ENCODE measurements at regions not wholly inside any gene's neighbourhood (a gene's known extent, or its start where the extent isn't known, plus 50 kb on each side); places are given as distances from the start of the nearest gene placed in this dataset.

DNA sequence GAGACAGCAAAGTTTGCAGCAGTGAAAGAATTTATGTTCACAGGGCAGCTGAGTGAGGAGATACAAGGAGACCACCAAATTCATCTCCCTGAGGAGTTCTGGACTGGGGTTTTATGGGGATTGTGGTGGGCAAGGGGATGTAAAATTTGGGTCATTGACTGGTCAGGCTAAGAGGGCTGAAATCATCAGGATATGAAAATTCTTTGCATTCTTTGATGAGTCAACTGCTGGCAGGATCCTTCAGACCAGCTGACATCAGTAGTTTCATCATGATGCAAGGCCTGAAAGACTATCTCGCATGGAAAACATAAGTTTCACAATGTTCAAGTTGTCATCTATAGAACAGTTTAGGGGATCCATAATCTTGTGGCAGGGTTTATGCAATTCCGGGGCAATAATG lies 869.5 kb upstream of the PCDH9 start:
- SMC1A ChIA-PET (ENCODE audit: uncharacterized antibody, unreplicated experiment), result no interaction called here
- RAD21 ChIA-PET (ENCODE audit: unreplicated experiment), result no interaction called here
- no peak for ATAC-seq
- DNase-seq (ENCODE audit: low read depth, low spot score), result no peak
- Histone ChIP-seq H3K36me3 (ENCODE audit: control insufficient read depth in 2 of 2, insufficient read depth in 2 of 2, low read length in 1 of 2) (no peaks in the 10 kb centered on the region), H3K4me3 (no peak overlapping the region), H2AFZ (ENCODE audit: control insufficient read depth, low read depth, low read length) (no peak overlapping the region), H4K20me1 (ENCODE audit: control insufficient read depth, insufficient read depth) (no peaks in the 10 kb centered on the region), H3K79me2 (ENCODE audit: control insufficient read depth, insufficient read depth, low read length) (no peaks in the 10 kb centered on the region), H3K4me2 (ENCODE audit: control insufficient read depth, insufficient read depth) (no peak overlapping the region), H3K4me1 (ENCODE audit: control insufficient read depth, insufficient read depth, low read length) (no peaks in the 10 kb centered on the region), H3K9me3 (replicated peaks; ENCODE audit: control insufficient read depth, insufficient read depth, low read length) (no peaks in the 10 kb centered on the region), H3K9ac (ENCODE audit: control insufficient read depth, insufficient read depth, low read length) (no peak overlapping the region), H3K27me3 (replicated peaks in 1 of 2; ENCODE audit: control insufficient read depth in 2 of 2, insufficient read depth in 2 of 2, low read length in 1 of 2) (no peaks in the 10 kb centered on the region), H3K27ac (ENCODE audit: control insufficient read depth, insufficient read depth) (no peak overlapping the region)
- TF ChIP-seq FOS (IDR thresholded peaks at IDR 0.05; ENCODE audit: borderline replicate concordance, extremely low read depth, insufficient read length) (no peak), CBX5 (IDR thresholded peaks at IDR 0.05; ENCODE audit: low read depth) (no peak)
- no peak for FAIRE-seq
- WGBS (ENCODE audit: insufficient coverage, insufficient replicate concordance, low lambda C conversion rate, missing lambda C conversion rate), result 48% methylated on average over 2 of the region's 2 CpGs
- no TSS peak for BruUV-seq (replicated peaks)
- POLR2A ChIA-PET, result no interaction called here
- CTCF ChIA-PET, result no interaction called here
- in situ Hi-C loops (cut with MboI) (no loop called here), intact Hi-C loops (cut with micrococcal nuclease; ENCODE audit: unreplicated experiment) (no loop called here)

GRCh38 chr13:68081061-68081460 lies 850.9 kb upstream of the PCDH9 start:
- no peak for DNase-seq (ENCODE audit: low read depth, low spot score)
- no peak for FAIRE-seq
- BruUV-seq (replicated peaks), result no TSS peak
- H3K79me2 ChIP-seq (ENCODE audit: control insufficient read depth, insufficient read depth, low read length), result no peaks in the 10 kb centered on the region
- no peaks in the 10 kb centered on the region for H3K4me1 ChIP-seq (ENCODE audit: control insufficient read depth, insufficient read depth, low read length)
- 19% methylated on average over 2 of the region's 2 CpGs for WGBS (ENCODE audit: insufficient coverage, insufficient replicate concordance, low lambda C conversion rate, missing lambda C conversion rate)
- no peaks in the 10 kb centered on the region for H3K9me3 ChIP-seq (replicated peaks; ENCODE audit: control insufficient read depth, insufficient read depth, low read length)
- POLR2A ChIA-PET, result no interaction called here
- ATAC-seq, result no peak; the same call in 2 of the 3 replicates
- intact Hi-C loops (cut with micrococcal nuclease; ENCODE audit: unreplicated experiment) (no loop called here), in situ Hi-C loops (cut with MboI) (no loop called here)
- TF ChIP-seq YY1 (IDR thresholded peaks at IDR 0.05; ENCODE audit: low read depth, low read length), result no peak
- no peak for TF ChIP-seq BMI1 (IDR thresholded peaks at IDR 0.05; ENCODE audit: borderline replicate concordance)
- TF ChIP-seq, protein P1, sequence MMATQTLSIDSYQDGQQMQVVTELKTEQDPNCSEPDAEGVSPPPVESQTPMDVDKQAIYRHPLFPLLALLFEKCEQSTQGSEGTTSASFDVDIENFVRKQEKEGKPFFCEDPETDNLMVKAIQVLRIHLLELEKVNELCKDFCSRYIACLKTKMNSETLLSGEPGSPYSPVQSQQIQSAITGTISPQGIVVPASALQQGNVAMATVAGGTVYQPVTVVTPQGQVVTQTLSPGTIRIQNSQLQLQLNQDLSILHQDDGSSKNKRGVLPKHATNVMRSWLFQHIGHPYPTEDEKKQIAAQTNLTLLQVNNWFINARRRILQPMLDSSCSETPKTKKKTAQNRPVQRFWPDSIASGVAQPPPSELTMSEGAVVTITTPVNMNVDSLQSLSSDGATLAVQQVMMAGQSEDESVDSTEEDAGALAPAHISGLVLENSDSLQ (IDR thresholded peaks at IDR 0.05), result no peak
- TF ChIP-seq ZNF217 (IDR thresholded peaks at IDR 0.05), result no peak
- no peak for TF ChIP-seq MTA2 (IDR thresholded peaks at IDR 0.05; ENCODE audit: low read depth)
- TF ChIP-seq EED (IDR thresholded peaks at IDR 0.05; ENCODE audit: low read depth), result no peak
- TF ChIP-seq PML (IDR thresholded peaks at IDR 0.05; ENCODE audit: low read length), result no peak
- no peak for TF ChIP-seq IKZF1 (conservative IDR thresholded peaks at IDR 0.05)
- H4K20me1 ChIP-seq (ENCODE audit: control insufficient read depth, insufficient read depth), result no peaks in the 10 kb centered on the region
- no peak overlapping the region for H3K4me2 ChIP-seq (ENCODE audit: control insufficient read depth, insufficient read depth)
- RAD21 ChIA-PET (ENCODE audit: unreplicated experiment), result no interaction called here
- H3K27me3 ChIP-seq (replicated peaks in 1 of 2; ENCODE audit: control insufficient read depth in 2 of 2, insufficient read depth in 2 of 2, low read length in 1 of 2), result no peaks in the 10 kb centered on the region
- CTCF ChIA-PET, result no interaction called here
- H3K36me3 ChIP-seq (ENCODE audit: control insufficient read depth in 2 of 2, insufficient read depth in 2 of 2, low read length in 1 of 2), result no peaks in the 10 kb centered on the region
- H3K9ac ChIP-seq (ENCODE audit: control insufficient read depth, insufficient read depth, low read length), result no peak overlapping the region
- SMC1A ChIA-PET (ENCODE audit: uncharacterized antibody, unreplicated experiment), result interaction anchor here (1.4 kb wide), 1 partner anchor 35 kb away, joined by 4 read pairs; no protein-coding TSS in a partner anchor
- H3K4me3 ChIP-seq, result no peak overlapping the region
- H2AFZ ChIP-seq (ENCODE audit: control insufficient read depth, low read depth, low read length), result no peak overlapping the region
- H3K27ac ChIP-seq (ENCODE audit: control insufficient read depth, insufficient read depth), result no peak overlapping the region
